H1 (cell line): ENCODE measurements at regions not wholly inside any gene's neighbourhood (a gene's known extent, or its start where the extent isn't known, plus 50 kb on each side); places are given as distances from the start of the nearest gene placed in this dataset.

Experiments
- CREB1 ChIP-seq: IDR thresholded peaks from 2 replicates; pipeline ENCODE4 v1.6.1; 2012; ENCODE audit warnings: inconsistent platforms
- FOSL1 ChIP-seq: IDR thresholded peaks from 2 replicates; pipeline ENCODE4 v1.6.1; 2011; ENCODE audit warnings: mild to moderate bottlenecking, low read depth, low read length, moderate library complexity; ENCODE audit not compliant: insufficient read depth
- GTF2F1 ChIP-seq: IDR thresholded peaks from 2 replicates; pipeline ENCODE4 v1.6.1; 2012; ENCODE audit warnings: low read depth, low read length, improper control_type of control experiment, borderline replicate concordance
- NANOG ChIP-seq: IDR thresholded peaks from 2 replicates; pipeline ENCODE4 v1.6.1; 2011; ENCODE audit warnings: low read length, low read depth, mild to moderate bottlenecking, inconsistent platforms; ENCODE audit not compliant: insufficient read depth, poor library complexity, severe bottlenecking
- RAD21 ChIP-seq, 2 experiments: IDR thresholded peaks in 1 of 2; conservative IDR thresholded peaks in 1 of 2; 2 replicates each; pipeline ENCODE4 v1.6.1; 2011; ENCODE audit warnings: low read depth in 2 of 2, low read length in 2 of 2, improper control_type of control experiment in 1 of 2, inconsistent platforms in 1 of 2, mild to moderate bottlenecking in 1 of 2, moderate library complexity in 1 of 2
- RFX5 ChIP-seq: IDR thresholded peaks from 2 replicates; pipeline ENCODE4 v1.6.1; 2011; ENCODE audit warnings: low read depth, low read length, improper control_type of control experiment, borderline replicate concordance

- TF ChIP-seq RAD21 (IDR thresholded peaks at IDR 0.05 in 1 of 2, conservative IDR thresholded peaks at IDR 0.05 in 1 of 2; ENCODE audit: low read depth in 2 of 2, low read length in 2 of 2) = no peak
- no peak for TF ChIP-seq FOSL1
- no peak for TF ChIP-seq RFX5
- no peak for TF ChIP-seq GTF2F1
- no peak for TF ChIP-seq CREB1
- TF ChIP-seq NANOG = no peak
These were observed 404.7 kb upstream of the CHAC2 start (continued) for GRCh38 chr2:53362934-53363333.
